Panc1 (cell line): ENCODE measurements at regions not wholly inside any gene's neighbourhood (a gene's known extent, or its start where the extent isn't known, plus 50 kb on each side); places are given as distances from the start of the nearest gene placed in this dataset.

Experiments
- POLR2AphosphoS5 ChIP-seq: IDR thresholded peaks from 2 replicates; pipeline ENCODE4 v1.6.1; 2012; ENCODE audit warnings: mild to moderate bottlenecking, low read depth, low read length, moderate library complexity
- SIN3A ChIP-seq: IDR thresholded peaks from 2 replicates; pipeline ENCODE4 v1.6.1; 2012; ENCODE audit warnings: low read depth, mild to moderate bottlenecking, low read length, moderate library complexity, borderline replicate concordance; ENCODE audit not compliant: insufficient read depth
- TCF7L2 ChIP-seq: IDR thresholded peaks from 2 replicates; pipeline ENCODE4 v1.6.1; 2011; ENCODE audit warnings: mild to moderate bottlenecking, low read depth, low read length, inconsistent platforms
- TF ChIP-seq, protein P1 (sequence below): fragments of 450-650 bp; IDR thresholded peaks from 2 replicates; pipeline ENCODE4 v1.5.1; 2017; ENCODE audit warnings: mild to moderate bottlenecking
- TF ChIP-seq, protein P2 (sequence below), 2 experiments: IDR thresholded peaks; 2 replicates each; pipeline ENCODE4 v1.6.1; 2011 to 2012; ENCODE audit warnings: low read depth in 2 of 2, control low read depth in 1 of 2, low read length in 1 of 2, mild to moderate bottlenecking in 1 of 2, moderate library complexity in 1 of 2; ENCODE audit not compliant: insufficient read depth in 1 of 2

DNA sequence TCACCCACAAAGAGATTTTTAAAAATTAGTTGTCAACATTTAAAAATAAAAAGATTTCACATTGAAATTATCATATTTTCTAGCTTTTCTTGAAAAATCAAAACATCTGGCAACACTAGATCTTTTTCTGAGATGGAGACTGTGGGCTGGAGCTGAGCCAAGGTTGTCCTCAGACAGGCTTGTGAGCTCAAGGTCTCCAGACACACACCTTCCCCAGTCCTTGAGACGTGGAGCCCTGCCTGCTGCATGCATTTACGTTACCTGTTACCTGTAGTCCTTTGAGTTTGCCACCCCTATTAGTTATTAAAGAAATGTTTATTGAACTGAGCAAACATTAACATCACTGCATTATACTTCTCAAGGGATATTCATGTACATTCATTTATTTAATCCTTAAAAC, 87.5 kb upstream of the TLE1 start:
- TF ChIP-seq, protein P1, sequence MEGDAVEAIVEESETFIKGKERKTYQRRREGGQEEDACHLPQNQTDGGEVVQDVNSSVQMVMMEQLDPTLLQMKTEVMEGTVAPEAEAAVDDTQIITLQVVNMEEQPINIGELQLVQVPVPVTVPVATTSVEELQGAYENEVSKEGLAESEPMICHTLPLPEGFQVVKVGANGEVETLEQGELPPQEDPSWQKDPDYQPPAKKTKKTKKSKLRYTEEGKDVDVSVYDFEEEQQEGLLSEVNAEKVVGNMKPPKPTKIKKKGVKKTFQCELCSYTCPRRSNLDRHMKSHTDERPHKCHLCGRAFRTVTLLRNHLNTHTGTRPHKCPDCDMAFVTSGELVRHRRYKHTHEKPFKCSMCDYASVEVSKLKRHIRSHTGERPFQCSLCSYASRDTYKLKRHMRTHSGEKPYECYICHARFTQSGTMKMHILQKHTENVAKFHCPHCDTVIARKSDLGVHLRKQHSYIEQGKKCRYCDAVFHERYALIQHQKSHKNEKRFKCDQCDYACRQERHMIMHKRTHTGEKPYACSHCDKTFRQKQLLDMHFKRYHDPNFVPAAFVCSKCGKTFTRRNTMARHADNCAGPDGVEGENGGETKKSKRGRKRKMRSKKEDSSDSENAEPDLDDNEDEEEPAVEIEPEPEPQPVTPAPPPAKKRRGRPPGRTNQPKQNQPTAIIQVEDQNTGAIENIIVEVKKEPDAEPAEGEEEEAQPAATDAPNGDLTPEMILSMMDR = no peak
- TF ChIP-seq POLR2AphosphoS5 (no peak), TCF7L2 (no peak), SIN3A (no peak)
- TF ChIP-seq, protein P2, sequence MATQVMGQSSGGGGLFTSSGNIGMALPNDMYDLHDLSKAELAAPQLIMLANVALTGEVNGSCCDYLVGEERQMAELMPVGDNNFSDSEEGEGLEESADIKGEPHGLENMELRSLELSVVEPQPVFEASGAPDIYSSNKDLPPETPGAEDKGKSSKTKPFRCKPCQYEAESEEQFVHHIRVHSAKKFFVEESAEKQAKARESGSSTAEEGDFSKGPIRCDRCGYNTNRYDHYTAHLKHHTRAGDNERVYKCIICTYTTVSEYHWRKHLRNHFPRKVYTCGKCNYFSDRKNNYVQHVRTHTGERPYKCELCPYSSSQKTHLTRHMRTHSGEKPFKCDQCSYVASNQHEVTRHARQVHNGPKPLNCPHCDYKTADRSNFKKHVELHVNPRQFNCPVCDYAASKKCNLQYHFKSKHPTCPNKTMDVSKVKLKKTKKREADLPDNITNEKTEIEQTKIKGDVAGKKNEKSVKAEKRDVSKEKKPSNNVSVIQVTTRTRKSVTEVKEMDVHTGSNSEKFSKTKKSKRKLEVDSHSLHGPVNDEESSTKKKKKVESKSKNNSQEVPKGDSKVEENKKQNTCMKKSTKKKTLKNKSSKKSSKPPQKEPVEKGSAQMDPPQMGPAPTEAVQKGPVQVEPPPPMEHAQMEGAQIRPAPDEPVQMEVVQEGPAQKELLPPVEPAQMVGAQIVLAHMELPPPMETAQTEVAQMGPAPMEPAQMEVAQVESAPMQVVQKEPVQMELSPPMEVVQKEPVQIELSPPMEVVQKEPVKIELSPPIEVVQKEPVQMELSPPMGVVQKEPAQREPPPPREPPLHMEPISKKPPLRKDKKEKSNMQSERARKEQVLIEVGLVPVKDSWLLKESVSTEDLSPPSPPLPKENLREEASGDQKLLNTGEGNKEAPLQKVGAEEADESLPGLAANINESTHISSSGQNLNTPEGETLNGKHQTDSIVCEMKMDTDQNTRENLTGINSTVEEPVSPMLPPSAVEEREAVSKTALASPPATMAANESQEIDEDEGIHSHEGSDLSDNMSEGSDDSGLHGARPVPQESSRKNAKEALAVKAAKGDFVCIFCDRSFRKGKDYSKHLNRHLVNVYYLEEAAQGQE (IDR thresholded peaks at IDR 0.05; ENCODE audit: insufficient read depth in 1 of 2, low read depth in 2 of 2, low read length in 1 of 2) = no peak
